Thyroid gland (tissue), 4 donors: ENCODE measurements at regions not wholly inside any gene's neighbourhood (a gene's known extent, or its start where the extent isn't known, plus 50 kb on each side); places are given as distances from the start of the nearest gene placed in this dataset.

Source experiments
- DNase-seq, 2 donors: peaks; one replicate each; pipeline ENCODE4 v3.0.0-alpha.2; 2019
- H3K27ac ChIP-seq, 3 donors: fragments of 200-600 bp; sonication (generic); 1 replicate in 2 of 3; 2 replicates in 1 of 3; pipeline ENCODE4 v1.5.1; 2016 to 2019; ENCODE audit warnings: mild to moderate bottlenecking in 1 of 3, moderate library complexity in 1 of 3
- H3K27me3 ChIP-seq: fragments of 200-600 bp; sonication (generic); one replicate; pipeline ENCODE4 v1.5.1; 2019
- H3K36me3 ChIP-seq, 2 donors: fragments of 200-600 bp; sonication (generic); one replicate each; pipeline ENCODE4 v1.5.1; 2016 to 2019
- H3K4me1 ChIP-seq, 2 donors: fragments of 200-600 bp; sonication (generic); one replicate each; pipeline ENCODE4 v1.5.1; 2017 to 2019
- H3K4me3 ChIP-seq, 3 donors: fragments of 200-600 bp; sonication (generic); replicated peaks in 1 of 3; 1 replicate in 2 of 3; 2 replicates in 1 of 3; pipeline ENCODE4 v1.5.1; 2016; ENCODE audit warnings: mild to moderate bottlenecking in 1 of 3
- H3K9me3 ChIP-seq: fragments of 200-600 bp; sonication (generic); one replicate; pipeline ENCODE4 v1.5.1; 2017
- CTCF ChIP-seq, 6 experiments: fragments of 200-600 bp in 3 of 6; fragments of 450-650 bp in 3 of 6; sonication (generic) in 3 of 6; IDR thresholded peaks; one replicate each; pipeline ENCODE4 v1.5.1; 2016 to 2019; ENCODE audit warnings: antibody characterized with exemption in 6 of 6, mild to moderate bottlenecking in 2 of 6, inconsistent platforms in 1 of 6, moderate library complexity in 1 of 6
- POLR2A ChIP-seq, 2 donors: fragments of 450-650 bp; IDR thresholded peaks; one replicate each; pipeline ENCODE4 v1.6.1; 2017; ENCODE audit warnings: antibody characterized with exemption in 2 of 2, mild to moderate bottlenecking in 2 of 2, moderate library complexity in 1 of 2
- WGBS, 2 donors: methylation state at CpG; one replicate each; pipeline ENCODE4 v1.1.5; 2017; 5-methylcytosine and 5-hydroxymethylcytosine counted together
- intact Hi-C: fragments of 100-400 bp; cut with DNase I; formaldehyde crosslinking; loops from one replicate; pipeline ENCODE4 v1.15.1; 2023

DNA sequence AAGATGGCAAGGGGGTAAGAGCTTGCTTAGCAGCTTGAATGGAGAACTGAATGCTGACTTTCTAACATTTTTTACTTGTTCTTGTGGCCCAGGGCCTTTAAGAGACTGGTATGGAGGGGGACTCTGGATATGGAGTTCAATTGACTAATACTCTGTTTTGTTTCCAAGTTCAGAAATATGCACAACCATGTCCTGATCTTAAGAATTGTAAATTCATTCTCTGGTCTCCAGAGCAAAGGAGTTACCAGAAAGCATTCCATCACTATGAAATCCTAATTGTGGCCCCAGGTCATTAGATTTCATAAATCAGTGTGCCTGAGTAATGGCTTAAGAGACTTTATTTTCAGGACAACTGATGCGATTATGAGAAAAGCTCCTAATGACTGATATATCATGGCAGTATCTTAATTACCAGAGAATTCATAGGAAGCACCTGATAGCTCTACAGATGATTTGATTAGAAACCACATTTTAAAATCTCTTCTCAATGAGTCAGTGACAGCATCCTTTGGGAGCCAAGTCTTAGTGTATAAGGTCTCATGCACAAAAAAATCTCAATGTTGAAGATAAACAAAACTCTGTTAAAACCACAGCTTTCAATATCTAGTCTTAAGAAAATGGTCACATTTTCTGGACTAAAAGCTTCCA lies 613.6 kb upstream of the KLF4 start:
- Histone ChIP-seq H3K36me3 (no peaks in the 10 kb centered on the region), H3K9me3 (no peaks in the 10 kb centered on the region), H3K4me3 (no peak overlapping the region), H3K27me3 (no peaks in the 10 kb centered on the region), H3K27ac (no peak overlapping the region), H3K4me1 (no peaks in the 10 kb centered on the region)
- TF ChIP-seq POLR2A (IDR thresholded peaks at IDR 0.05) (no peak), CTCF (IDR thresholded peaks at IDR 0.05) (no peak)
- DNase-seq = no peak
- WGBS, 2 donors = 94 to 100% methylated on average over 1 of the region's 1 CpG
- intact Hi-C loops = no loop called here

GRCh38 chr9:108101410-108101809 lies 611.8 kb upstream of the KLF4 start:
- Histone ChIP-seq H3K27me3 (no peaks in the 10 kb centered on the region), H3K27ac (no peak overlapping the region), H3K4me1 (no peaks in the 10 kb centered on the region), H3K9me3 (no peaks in the 10 kb centered on the region), H3K36me3 (no peaks in the 10 kb centered on the region), H3K4me3 (no peak overlapping the region)
- TF ChIP-seq POLR2A (IDR thresholded peaks at IDR 0.05) = no peak
- no peak for TF ChIP-seq CTCF (IDR thresholded peaks at IDR 0.05)
- WGBS, 2 donors = 84 to 98% methylated on average over 1 of the region's 1 CpG
- intact Hi-C loops = no loop called here
- DNase-seq = no peak

GRCh38 chr9:108100571-108100970 lies 611.0 kb upstream of the KLF4 start:
- Histone ChIP-seq H3K9me3 (no peaks in the 10 kb centered on the region), H3K36me3 (no peaks in the 10 kb centered on the region), H3K4me1 (no peaks in the 10 kb centered on the region), H3K27me3 (no peaks in the 10 kb centered on the region), H3K27ac (no peak overlapping the region), H3K4me3 (no peak overlapping the region)
- intact Hi-C loops = no loop called here
- no peak for DNase-seq
- no peak for TF ChIP-seq POLR2A (IDR thresholded peaks at IDR 0.05)
- TF ChIP-seq CTCF (IDR thresholded peaks at IDR 0.05) = no peak
- 69 to 70% methylated on average over 6 of the region's 6 CpGs for WGBS, 2 donors

DNA sequence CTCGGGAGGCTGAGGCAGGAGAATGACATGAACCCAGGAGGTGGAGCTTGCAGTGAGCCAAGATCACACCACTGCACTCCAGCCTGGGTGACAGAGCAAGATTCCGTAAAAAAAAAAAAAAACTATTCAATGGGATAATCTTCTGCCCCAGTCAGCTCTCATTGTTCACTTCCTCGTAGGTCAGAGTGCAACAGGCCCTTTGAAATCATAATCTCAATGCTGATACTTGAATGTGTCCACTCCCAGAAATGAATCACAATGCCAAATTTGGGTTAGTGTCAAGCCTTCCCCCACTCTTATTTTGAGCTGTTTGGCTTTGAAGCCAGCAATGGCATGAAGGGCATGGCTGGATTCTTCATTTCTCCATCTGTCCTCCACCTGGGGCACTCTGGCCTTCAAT lies 610.3 kb upstream of the KLF4 start:
- no peak overlapping the region for H3K27ac ChIP-seq
- no peak for DNase-seq
- intact Hi-C loops = no loop called here
- no peaks in the 10 kb centered on the region for H3K4me1 ChIP-seq
- H3K4me3 ChIP-seq = no peak overlapping the region
- TF ChIP-seq POLR2A (IDR thresholded peaks at IDR 0.05) = no peak
- TF ChIP-seq CTCF (IDR thresholded peaks at IDR 0.05) = no peak
- H3K9me3 ChIP-seq = no peaks in the 10 kb centered on the region
- H3K36me3 ChIP-seq = no peaks in the 10 kb centered on the region
- WGBS, 2 donors = 75 to 81% methylated on average over 3 of the region's 3 CpGs
- no peaks in the 10 kb centered on the region for H3K27me3 ChIP-seq

DNA sequence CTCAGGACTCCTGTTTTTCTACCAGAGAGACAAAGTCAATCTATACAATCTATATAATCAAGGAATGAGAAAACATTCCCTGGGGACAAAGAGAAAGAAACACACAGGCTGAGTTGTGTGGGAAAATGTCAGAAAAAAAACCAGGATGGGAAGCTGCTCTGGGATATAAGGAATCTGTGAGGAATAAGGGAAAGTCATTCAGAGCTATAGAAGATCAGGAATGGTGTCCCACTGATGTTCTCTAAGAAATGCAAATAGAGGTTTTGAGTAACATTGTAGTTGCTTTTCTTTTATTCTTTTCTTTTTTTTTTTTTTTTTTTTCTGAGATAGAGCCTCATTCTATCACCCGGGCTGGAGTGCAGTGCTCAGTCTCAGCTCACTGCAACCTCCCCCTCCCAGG lies 605.9 kb upstream of the KLF4 start:
- H3K36me3 ChIP-seq = no peaks in the 10 kb centered on the region

More for the DNA sequence above, 605.9 kb upstream of the KLF4 start:
- H3K27me3 ChIP-seq = no peaks in the 10 kb centered on the region
- H3K4me1 ChIP-seq = no peaks in the 10 kb centered on the region
- intact Hi-C loops = no loop called here
- DNase-seq = no peak
- TF ChIP-seq CTCF (IDR thresholded peaks at IDR 0.05) = no peak
- TF ChIP-seq POLR2A (IDR thresholded peaks at IDR 0.05) = no peak
- WGBS, 2 donors = 62 to 77% methylated on average over 1 of the region's 1 CpG
- no peak overlapping the region for H3K4me3 ChIP-seq
- no peak overlapping the region for H3K27ac ChIP-seq
- H3K9me3 ChIP-seq = no peaks in the 10 kb centered on the region
